IPS-18c (cell line): ENCODE measurements at regions not wholly inside any gene's neighbourhood (a gene's known extent, or its start where the extent isn't known, plus 50 kb on each side); places are given as distances from the start of the nearest gene placed in this dataset.

ENCODE experiments used
- H3K4me3 ChIP-seq: 2 replicates; pipeline ENCODE4 v1.7.0; 2013; ENCODE audit warnings: low read depth, mild to moderate bottlenecking, low read length, moderate library complexity; ENCODE audit not compliant: insufficient read depth
- H3K9me3 ChIP-seq: one replicate; pipeline ENCODE4 v1.6.1; 2013; ENCODE audit warnings: mild to moderate bottlenecking, low read length, moderate library complexity; ENCODE audit not compliant: control insufficient read depth, insufficient read depth

DNA sequence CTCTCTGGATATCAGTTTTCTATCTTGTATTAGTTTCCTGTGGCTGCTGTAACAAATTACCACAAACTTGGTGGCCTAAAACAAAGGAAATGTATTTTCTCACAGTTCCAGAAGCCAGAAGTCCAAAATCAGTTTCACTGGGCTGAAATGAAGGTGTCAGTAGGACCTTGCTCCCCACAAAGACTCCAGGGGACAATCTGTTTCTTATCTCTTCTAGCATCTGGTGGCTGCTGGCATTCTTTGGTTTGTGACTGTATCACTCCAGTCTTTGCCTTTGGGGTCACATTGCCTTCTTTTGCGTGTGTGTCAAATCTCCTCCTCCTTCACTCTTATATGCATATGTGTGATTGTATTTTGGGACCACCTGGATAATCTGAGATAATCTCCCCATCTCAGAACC lies 153.0 kb upstream of the PRPS1L1 start:
- no peak overlapping the region for H3K4me3 ChIP-seq
- no peaks in the 10 kb centered on the region for H3K9me3 ChIP-seq

DNA sequence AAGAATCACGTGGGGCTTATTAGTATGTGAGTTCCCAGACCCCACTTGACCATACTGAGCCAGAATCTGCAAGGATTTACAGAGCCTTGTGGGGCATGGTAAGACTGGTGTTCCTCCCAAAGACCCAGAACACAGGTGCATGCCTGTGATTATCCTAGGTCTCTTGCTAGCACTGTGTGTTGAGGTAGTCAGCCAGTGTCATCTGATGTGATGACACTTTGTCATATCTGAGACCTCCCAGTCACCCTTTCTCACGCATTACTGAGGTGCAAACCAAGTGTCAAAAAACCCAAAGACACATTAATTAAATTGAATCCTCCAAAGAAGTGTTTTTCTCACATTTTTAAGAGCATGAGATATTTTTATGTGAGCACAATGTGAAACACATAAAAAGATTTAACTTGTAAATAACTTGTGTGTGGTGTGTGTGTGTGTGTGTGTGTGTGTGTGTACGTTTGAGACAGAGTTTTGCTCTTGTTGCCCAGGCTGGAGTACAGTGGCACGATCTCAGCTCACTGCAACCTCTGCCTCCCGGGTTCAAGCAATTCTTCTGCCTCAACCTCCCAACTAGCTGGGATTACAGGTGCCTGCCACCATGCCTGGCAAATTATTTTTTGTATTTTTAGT lies 162.0 kb upstream of the PRPS1L1 start:
- H3K9me3 ChIP-seq, result no peaks in the 10 kb centered on the region
- no peak overlapping the region for H3K4me3 ChIP-seq

DNA sequence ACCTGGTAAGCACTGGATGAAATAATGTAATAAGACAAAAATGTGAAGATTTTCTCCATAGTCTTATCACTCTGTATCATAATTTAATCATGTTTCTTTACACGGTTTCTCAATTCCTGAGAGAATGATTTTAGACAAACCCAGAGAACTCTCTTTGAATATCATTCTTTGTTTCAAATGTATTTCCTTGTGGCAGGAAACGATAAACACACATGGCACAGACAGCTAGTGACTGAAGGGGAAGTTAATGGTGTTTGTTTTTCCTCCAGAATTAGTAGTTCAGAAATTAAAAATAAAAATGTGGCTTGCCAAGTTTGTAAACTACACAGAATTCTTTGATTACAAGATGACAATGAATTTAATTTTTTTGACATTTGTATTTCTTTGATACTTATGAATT lies 163.7 kb upstream of the PRPS1L1 start:
- H3K4me3 ChIP-seq, result no peak overlapping the region
- H3K9me3 ChIP-seq, result no peaks in the 10 kb centered on the region

DNA sequence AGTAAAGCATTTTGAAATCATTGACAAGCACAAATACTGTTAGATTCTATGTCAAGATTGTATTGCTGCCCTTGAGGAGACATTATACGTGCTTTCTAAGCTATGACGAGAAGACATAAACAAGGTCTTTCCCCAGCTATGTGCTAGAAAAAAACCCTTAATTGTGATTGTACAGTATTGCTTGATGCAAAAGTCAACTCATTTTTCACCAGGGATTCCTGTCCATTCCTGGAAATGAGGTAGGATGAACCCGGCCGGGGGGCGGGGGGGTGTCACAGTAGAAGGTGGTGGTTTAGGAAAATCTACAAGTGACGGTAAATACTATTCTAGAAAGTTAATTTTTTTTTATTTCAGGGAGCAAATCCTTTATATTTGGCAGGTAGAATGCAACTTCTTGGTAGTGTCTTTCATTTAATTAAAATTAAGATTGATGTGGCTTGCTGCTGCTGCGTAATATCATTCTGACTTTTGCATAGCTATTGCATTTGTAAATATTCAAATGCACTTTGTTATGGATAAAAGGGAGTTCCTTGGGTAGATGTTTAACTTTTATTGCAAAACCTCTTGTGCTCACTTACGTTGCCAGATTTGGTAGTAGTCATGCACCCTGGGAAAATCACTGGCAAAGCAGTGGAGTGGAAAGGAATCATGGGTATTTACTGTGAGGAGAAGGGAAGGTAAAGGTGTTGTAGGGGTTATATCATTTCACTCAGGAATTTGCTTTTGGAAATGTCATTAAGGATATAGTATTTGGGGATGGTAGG lies 164.4 kb upstream of the PRPS1L1 start:
- Histone ChIP-seq H3K9me3 (no peaks in the 10 kb centered on the region), H3K4me3 (no peak overlapping the region)

DNA sequence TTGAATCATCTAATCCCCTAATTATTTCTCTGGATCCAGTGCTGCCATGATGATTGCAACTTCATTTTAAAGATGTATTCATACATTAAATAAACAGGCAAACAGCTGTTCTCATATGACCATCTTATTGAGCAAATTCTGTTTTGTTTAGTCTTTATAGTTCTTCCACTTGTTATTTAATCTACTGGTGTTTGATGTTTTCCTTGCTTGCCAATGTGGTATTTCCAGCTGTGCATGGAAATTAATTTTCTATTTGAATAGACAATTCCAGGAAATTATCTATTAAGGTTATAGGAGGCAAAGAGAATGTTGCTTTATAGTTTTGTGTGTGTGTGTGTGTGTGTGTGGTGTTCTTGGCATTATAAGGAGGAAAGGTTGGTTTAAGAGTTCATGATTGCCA lies 167.0 kb upstream of the PRPS1L1 start:
- H3K9me3 ChIP-seq, result no peaks in the 10 kb centered on the region
- H3K4me3 ChIP-seq, result no peak overlapping the region

DNA sequence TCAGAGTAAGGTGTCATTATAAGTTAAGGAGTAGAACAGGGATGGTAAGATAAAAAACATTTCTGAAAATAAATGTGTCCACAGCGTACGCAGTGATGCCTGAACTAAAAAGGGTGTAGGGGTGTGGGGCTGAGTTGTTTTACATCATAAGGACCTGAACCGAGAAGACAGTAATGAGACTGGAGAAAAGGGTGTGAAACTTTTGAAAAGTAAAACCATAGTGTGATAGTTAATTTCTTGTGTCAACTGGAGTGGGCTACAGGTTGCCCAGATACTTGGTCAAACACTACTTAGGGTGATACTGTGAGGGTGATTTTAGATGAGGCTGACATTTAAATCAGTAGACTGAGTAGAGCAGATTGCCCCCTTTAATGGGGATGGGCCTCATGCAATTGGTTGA lies 169.0 kb upstream of the PRPS1L1 start:
- no peak overlapping the region for H3K4me3 ChIP-seq

DNA sequence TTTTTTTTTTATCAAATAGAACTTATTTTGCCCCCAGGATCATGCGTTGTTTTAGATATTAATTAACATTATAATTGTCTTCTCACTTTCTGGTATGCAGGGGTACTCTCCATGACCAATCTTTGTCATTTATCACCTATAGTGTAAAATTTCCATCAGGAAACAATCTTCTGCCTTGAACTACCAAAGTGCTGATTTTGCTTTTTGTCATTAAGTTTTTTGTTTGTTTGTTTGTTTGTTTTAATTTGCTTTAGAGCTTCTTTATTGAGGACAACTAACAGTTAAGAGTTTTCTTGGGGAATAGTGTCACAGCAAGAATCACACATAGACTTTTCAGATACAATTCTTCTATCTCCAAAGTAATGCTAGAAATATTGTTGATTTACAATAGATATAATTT lies 171.2 kb upstream of the PRPS1L1 start:
- H3K4me3 ChIP-seq, result no peak overlapping the region
- H3K9me3 ChIP-seq, result no peaks in the 10 kb centered on the region

More for the DNA sequence above, 169.0 kb upstream of the PRPS1L1 start:
- H3K9me3 ChIP-seq, result no peaks in the 10 kb centered on the region

DNA sequence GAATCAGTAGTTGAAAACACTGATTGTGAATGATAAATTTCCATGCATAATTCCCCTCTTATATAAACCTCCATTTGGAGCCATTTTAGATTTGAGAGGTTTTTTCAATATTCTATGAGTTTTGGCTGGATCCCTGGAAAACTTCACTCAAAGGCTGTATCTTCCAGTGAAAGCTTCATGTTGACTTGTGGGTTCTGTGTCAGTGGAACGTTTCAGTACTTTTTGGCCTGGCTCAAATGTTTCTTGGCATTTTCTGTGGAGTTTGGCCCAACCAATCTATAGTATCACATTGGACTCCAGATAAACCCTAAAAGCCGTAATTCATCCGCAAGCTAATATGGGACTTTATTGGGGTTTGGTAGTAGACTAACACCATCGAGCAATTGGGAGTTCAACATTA lies 172.6 kb upstream of the PRPS1L1 start:
- Histone ChIP-seq H3K4me3 (no peak overlapping the region), H3K9me3 (no peaks in the 10 kb centered on the region)

DNA sequence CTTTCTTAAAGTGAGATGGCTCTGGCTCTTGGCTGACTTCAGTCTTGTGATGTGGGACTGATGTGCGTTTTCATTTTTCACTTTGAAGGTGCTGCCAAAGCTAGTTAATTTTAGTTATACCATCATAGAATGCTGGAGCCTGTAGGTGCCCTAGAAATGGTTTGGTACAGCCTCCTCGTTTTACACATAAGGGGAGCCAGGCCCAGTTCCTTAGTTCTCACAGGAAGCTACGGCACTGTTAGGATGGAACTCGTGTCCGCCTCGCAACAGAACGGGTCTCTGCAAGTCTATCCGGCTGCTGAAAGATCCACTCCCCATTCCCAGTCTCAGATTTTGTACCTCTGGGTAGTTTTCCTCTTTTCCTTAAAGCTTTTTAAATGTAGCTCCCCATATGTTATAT lies 173.2 kb upstream of the PRPS1L1 start:
- H3K9me3 ChIP-seq, result no peaks in the 10 kb centered on the region
- H3K4me3 ChIP-seq, result no peak overlapping the region

DNA sequence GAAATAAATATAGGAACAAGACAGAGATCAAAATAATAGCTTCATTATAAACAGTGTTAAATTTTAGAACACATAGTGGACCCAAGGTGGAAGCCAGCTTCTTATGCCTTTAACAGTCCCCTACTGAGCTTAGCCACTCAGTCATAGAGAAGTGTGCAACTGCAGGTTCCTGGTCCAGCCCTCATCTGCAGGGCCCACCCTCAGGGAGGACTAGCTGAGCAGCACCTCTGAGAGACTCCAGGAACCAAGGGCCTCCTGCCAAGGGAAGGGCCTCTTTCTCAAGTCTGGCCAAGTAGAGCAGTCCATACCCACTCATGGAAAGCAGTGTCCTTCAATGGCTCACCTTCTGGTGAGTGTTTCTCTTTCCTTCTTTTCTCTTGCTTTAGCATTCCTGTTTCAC lies 173.7 kb upstream of the PRPS1L1 start:
- no peaks in the 10 kb centered on the region for H3K9me3 ChIP-seq
- H3K4me3 ChIP-seq, result no peak overlapping the region

DNA sequence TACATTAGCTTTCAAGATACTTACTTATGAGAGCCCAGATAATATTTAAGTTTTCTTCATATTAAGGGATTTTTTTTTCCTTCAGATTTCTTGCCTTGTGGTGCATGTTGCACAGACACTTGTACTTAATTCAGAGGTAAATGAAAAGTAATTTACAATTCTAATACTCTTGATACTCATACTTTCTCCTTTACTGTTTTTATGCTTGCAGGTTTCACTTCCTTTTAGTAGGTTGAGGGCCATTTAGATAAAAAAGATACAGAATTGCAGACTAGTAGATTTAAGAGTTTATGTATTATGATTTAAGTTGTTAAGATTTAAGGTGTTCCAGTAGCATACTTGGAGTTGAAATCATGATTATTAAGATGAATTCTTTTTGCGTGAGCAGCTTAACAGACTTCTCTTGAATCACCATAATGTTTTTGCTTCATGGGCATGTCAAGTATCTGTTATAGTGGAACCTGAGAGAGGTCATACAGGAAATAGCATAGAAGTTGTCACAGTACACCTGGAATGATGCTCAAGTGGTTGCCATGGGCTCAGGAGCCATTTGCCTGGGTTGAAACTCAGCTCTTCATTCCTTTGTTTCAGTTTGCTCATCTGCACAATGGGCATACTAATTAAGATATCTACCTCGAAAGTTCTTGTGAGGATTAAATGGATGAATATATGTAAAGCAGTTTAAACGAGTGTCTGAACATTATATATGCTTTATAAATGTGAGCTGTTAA lies 174.8 kb upstream of the PRPS1L1 start:
- no peaks in the 10 kb centered on the region for H3K9me3 ChIP-seq
- no peak overlapping the region for H3K4me3 ChIP-seq

DNA sequence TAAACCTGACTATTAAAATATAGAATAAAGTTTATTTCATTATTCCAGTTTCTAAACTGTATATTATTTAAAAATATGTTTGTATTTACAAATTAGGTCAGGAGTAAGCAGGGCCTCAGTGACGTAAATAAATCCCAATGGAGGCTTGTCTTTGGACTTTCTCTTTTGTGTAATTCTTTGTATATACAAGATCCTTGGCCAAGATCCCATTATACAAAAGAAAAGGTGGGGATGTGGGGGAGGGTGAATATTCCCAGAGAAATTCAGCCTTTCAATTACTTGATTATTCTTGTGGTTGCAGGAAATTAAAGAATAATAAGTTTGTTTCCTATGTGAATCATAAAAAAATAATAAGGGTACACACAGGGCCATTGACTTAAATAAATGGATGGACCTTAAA lies 178.7 kb upstream of the PRPS1L1 start:
- no peak overlapping the region for H3K4me3 ChIP-seq
- H3K9me3 ChIP-seq, result no peaks in the 10 kb centered on the region

DNA sequence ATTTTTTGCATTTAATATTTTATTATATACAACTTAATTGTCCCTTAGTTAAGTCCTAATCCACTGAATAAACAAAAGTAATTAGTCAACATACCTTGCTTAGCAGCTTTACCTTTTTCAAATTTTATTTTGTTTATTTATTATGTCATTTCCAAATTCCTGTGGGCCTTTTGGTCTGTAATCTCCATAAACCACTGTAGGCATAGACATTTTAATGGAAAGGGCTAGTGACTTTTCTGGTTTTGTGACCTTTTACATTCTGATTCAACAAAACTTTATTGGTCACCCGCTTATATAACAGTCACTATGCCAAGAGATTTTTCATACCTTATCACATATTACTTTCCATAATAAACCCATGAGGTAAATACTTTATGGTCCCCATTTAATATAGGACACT lies 181.3 kb upstream of the PRPS1L1 start:
- no peak overlapping the region for H3K4me3 ChIP-seq
- no peaks in the 10 kb centered on the region for H3K9me3 ChIP-seq

DNA sequence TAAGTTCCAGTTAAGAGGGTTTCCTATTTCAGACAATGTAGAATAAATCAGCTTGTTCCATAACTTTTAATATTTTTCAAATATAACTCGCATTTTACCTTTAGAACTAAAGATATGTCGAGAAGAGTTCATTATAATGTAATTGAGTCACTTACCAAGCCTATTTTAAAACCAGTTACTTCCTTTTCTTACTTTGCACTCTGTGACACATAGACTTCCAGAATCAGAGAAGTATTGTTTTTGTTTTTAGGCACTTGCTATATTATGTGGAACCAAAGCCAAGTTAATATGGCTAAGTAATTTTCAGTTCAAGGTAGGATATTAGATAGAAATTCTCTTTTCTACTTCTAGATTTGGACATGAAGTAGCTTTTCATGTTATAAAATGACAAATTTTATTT lies 182.7 kb upstream of the PRPS1L1 start:
- H3K9me3 ChIP-seq, result no peaks in the 10 kb centered on the region
- H3K4me3 ChIP-seq, result no peak overlapping the region

DNA sequence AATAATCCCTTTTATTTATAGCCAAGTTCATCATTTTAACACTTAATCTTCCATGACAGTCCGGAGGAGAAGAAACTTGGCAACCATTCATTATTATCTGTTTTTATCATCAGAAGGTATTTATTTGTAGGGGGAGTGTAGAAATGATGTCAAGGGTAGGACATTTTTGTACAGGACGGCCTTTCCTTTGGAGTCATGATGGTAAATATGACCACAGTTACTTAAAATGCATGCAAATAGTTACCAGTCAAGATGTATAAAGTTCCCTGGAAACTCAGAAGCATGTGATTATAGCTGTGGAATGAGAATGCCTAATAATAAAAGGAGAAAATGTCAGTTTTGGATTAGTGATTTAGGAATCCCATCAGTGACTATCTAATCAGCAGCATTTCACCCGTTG lies 183.1 kb upstream of the PRPS1L1 start:
- no peak overlapping the region for H3K4me3 ChIP-seq
- no peaks in the 10 kb centered on the region for H3K9me3 ChIP-seq

DNA sequence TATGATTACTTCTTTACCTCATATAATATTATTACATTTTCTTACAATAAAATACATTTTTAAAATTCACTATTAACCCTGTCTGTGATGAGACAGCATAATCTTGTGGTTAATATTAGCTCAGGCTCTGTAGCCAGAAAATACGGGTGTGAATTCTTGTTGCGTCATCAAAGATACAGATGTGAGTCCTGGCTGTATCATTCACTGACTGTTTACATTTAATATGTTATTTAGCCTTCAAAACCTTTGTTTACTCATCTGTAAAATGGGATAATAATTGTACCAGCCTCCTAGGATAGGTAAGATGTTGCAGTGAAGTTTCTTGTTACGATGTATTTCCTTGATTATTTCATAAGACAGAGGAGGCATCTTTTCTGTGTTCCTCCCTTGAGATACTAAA lies 184.7 kb upstream of the PRPS1L1 start:
- no peaks in the 10 kb centered on the region for H3K9me3 ChIP-seq
- no peak overlapping the region for H3K4me3 ChIP-seq

DNA sequence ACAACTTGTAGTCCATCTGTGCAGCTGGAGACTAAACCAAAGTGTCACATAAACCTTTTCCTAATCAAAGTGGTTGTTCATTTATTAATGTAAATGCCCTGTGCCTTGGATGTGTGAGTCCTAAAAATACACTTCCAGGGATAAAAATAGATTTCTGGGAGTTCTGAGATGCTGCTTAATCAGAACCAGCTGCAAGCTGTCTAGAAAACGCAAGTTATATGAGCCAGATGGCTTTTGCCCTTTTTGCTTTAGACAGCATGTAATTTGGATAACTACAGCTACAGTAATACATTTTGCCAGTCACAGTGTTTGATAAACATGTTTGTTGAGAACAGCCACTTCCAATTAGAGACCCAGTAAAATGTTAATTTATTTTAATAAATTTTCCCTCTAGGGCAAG lies 185.1 kb upstream of the PRPS1L1 start:
- Histone ChIP-seq H3K9me3 (no peaks in the 10 kb centered on the region), H3K4me3 (no peak overlapping the region)

DNA sequence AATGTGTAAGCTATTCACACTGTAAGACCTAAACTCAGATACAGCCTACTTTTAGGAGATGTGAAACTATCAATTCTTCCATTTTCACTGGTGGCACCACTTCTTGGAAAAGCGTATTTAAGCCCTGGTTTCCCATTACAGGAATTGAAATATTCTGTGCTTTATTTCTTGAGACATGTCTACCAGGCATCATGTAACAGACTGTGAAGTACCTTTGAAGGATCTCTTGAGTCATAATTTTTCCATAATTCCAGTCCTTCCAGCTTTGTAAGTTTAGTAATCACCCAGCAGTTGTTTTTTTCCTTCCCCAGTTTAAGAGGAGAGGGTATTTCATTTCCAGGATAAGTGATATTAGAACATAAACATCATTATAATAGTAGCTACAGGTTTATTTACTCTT lies 186.0 kb upstream of the PRPS1L1 start:
- Histone ChIP-seq H3K4me3 (no peak overlapping the region), H3K9me3 (no peaks in the 10 kb centered on the region)
